Fibroblast of lung (primary cell): ENCODE measurements at regions not wholly inside any gene's neighbourhood (a gene's known extent, or its start where the extent isn't known, plus 50 kb on each side); places are given as distances from the start of the nearest gene placed in this dataset.

Experiments used
- DNase-seq, 2 donors: peaks; one replicate each; pipeline versions ENCODE4 v3.0.0 to v3.0.0-alpha.2; 2010; ENCODE audit warnings: low read depth in 2 of 2
- H2AFZ ChIP-seq: 2 replicates; pipeline ENCODE4 v1.5.1; 2012; ENCODE audit warnings: low read length, control low read depth, inconsistent platforms
- H3K27ac ChIP-seq: 2 replicates; pipeline ENCODE4 v1.5.1; 2011; ENCODE audit warnings: low read length, control low read depth; ENCODE audit not compliant: insufficient read depth
- H3K27me3 ChIP-seq: 2 replicates; pipeline ENCODE4 v1.5.1; 2011; ENCODE audit warnings: mild to moderate bottlenecking, low read length; ENCODE audit not compliant: control insufficient read depth, insufficient read depth
- H3K36me3 ChIP-seq: 2 replicates; pipeline ENCODE4 v1.5.1; 2011; ENCODE audit warnings: low read length; ENCODE audit not compliant: control insufficient read depth, insufficient read depth
- H3K4me1 ChIP-seq: 2 replicates; pipeline ENCODE4 v1.5.1; 2011; ENCODE audit warnings: low read length; ENCODE audit not compliant: control insufficient read depth, insufficient read depth; ENCODE audit errors: extremely low read depth
- H3K4me2 ChIP-seq: 2 replicates; pipeline ENCODE4 v1.5.1; 2011; ENCODE audit warnings: low read length, control low read depth; ENCODE audit not compliant: insufficient read depth; ENCODE audit errors: extremely low read depth
- H3K4me3 ChIP-seq, 4 experiments: fragments of 200-600 bp in 1 of 4; sonication (generic) in 1 of 4; replicated peaks in 1 of 4; 2 replicates each; pipeline ENCODE4 v1.5.1; 2011 to 2016; ENCODE audit warnings: low read length in 4 of 4, low read depth in 3 of 4, mild to moderate bottlenecking in 3 of 4, control low read depth in 2 of 4, inconsistent platforms in 1 of 4, mixed read lengths in 1 of 4; ENCODE audit not compliant: insufficient read depth in 1 of 4; ENCODE audit errors: control extremely low read depth in 1 of 4
- H3K79me2 ChIP-seq: 2 replicates; pipeline ENCODE4 v1.5.1; 2012; ENCODE audit warnings: mild to moderate bottlenecking, low read length, inconsistent platforms; ENCODE audit not compliant: control insufficient read depth, insufficient read depth
- H3K9ac ChIP-seq: 2 replicates; pipeline ENCODE4 v1.5.1; 2011; ENCODE audit warnings: mild to moderate bottlenecking, low read length, control low read depth; ENCODE audit not compliant: insufficient read depth
- H3K9me3 ChIP-seq: 2 replicates; pipeline ENCODE4 v1.5.1; 2012; ENCODE audit warnings: low read depth, low read length; ENCODE audit not compliant: control insufficient read depth, insufficient read depth
- H4K20me1 ChIP-seq: 2 replicates; pipeline ENCODE4 v1.5.1; 2011; ENCODE audit warnings: low read length; ENCODE audit not compliant: control insufficient read depth, insufficient read depth; ENCODE audit errors: extremely low read depth
- EZH2 ChIP-seq: IDR thresholded peaks from 2 replicates; pipeline ENCODE4 v1.5.1; 2012; ENCODE audit warnings: low read length, control low read depth, mild to moderate bottlenecking; ENCODE audit errors: missing control alignments
- TF ChIP-seq, protein P1 (sequence below), 2 donors: IDR thresholded peaks in 1 of 2; conservative IDR thresholded peaks in 1 of 2; 1 replicate in 1 of 2; 2 replicates in 1 of 2; pipeline ENCODE4 v1.5.1; 2011 to 2012; ENCODE audit warnings: low read length in 2 of 2, control low read depth in 1 of 2, inconsistent platforms in 1 of 2, low read depth in 1 of 2, mild to moderate bottlenecking in 1 of 2

DNA sequence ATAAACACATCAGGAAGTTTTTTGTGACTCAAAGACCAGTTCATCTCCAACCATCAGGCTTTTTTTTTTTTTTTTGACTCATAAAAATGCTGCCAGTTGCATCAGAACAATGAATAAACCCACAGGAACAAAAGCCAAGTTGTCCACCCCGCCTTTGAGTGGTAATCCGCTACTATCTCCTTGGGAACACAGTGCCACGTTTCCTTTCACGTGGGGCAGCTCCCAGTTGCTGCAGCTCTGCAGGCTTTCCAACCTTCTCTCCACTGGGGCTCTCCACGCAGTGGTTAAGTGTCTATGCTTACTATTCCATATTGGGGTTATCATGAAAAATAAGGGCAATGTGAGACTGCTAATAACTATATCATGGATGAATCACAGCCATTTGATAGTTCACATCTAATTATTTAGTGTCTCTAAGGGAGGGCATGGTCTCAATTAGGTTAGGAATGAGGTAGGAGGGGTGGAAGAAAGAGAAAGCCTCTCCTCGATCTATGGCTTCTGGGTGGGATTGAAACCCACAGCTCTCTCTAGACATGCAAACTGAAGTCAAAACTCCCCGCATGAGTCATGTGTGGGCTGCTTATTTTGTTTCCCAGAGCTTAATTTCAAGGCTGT, 55.8 kb upstream of the ACTBL2 start:
- Histone ChIP-seq H3K79me2 (no peaks in the 10 kb centered on the region), H3K27me3 (no peaks in the 10 kb centered on the region), H3K4me2 (no peak overlapping the region), H3K9ac (no peak overlapping the region), H2AFZ (no peak overlapping the region), H3K4me3 (no peak overlapping the region), H3K36me3 (no peaks in the 10 kb centered on the region), H3K4me1 (no peaks in the 10 kb centered on the region), H3K9me3 (no peaks in the 10 kb centered on the region), H4K20me1 (no peaks in the 10 kb centered on the region), H3K27ac (no peak overlapping the region)
- TF ChIP-seq, protein P1, sequence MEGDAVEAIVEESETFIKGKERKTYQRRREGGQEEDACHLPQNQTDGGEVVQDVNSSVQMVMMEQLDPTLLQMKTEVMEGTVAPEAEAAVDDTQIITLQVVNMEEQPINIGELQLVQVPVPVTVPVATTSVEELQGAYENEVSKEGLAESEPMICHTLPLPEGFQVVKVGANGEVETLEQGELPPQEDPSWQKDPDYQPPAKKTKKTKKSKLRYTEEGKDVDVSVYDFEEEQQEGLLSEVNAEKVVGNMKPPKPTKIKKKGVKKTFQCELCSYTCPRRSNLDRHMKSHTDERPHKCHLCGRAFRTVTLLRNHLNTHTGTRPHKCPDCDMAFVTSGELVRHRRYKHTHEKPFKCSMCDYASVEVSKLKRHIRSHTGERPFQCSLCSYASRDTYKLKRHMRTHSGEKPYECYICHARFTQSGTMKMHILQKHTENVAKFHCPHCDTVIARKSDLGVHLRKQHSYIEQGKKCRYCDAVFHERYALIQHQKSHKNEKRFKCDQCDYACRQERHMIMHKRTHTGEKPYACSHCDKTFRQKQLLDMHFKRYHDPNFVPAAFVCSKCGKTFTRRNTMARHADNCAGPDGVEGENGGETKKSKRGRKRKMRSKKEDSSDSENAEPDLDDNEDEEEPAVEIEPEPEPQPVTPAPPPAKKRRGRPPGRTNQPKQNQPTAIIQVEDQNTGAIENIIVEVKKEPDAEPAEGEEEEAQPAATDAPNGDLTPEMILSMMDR (conservative IDR thresholded peaks at IDR 0.05 in 1 of 2, IDR thresholded peaks at IDR 0.05 in 1 of 2; ENCODE audit: low read depth in 1 of 2, low read length in 2 of 2): no peak
- no peak for TF ChIP-seq EZH2
- DNase-seq: peak; percentile 24 to 82

DNA sequence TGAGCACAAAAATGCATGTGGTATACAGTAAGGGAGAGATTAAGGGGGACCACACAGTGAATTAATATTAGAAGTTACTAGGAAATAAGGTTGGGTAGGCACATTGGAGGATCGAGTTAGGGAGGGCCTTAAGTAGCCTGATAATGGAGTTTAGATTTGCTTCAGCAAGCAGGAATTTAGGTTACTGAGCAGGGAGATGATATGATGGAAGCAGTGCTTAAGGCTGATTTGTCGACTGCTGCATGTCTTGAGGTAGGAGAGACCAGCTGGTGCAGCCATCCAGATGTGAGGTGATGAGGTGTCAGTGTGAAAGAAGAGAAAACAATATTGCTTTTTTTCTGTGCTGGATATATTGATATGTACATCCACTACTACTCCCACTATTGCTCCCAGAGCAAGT, 55.2 kb upstream of the ACTBL2 start:
- Histone ChIP-seq H3K4me3 (no peak overlapping the region), H2AFZ (no peak overlapping the region), H3K9ac (no peak overlapping the region), H3K27me3 (no peaks in the 10 kb centered on the region), H3K4me2 (no peak overlapping the region), H3K27ac (no peak overlapping the region), H3K4me1 (no peaks in the 10 kb centered on the region), H4K20me1 (no peaks in the 10 kb centered on the region), H3K79me2 (no peaks in the 10 kb centered on the region), H3K36me3 (no peaks in the 10 kb centered on the region), H3K9me3 (no peaks in the 10 kb centered on the region)
- TF ChIP-seq, protein P1 (conservative IDR thresholded peaks at IDR 0.05 in 1 of 2, IDR thresholded peaks at IDR 0.05 in 1 of 2; ENCODE audit: low read depth in 1 of 2, low read length in 2 of 2): no peak
- no peak for TF ChIP-seq EZH2
- peak in 1 of 2 donors; percentile 20 for DNase-seq

DNA sequence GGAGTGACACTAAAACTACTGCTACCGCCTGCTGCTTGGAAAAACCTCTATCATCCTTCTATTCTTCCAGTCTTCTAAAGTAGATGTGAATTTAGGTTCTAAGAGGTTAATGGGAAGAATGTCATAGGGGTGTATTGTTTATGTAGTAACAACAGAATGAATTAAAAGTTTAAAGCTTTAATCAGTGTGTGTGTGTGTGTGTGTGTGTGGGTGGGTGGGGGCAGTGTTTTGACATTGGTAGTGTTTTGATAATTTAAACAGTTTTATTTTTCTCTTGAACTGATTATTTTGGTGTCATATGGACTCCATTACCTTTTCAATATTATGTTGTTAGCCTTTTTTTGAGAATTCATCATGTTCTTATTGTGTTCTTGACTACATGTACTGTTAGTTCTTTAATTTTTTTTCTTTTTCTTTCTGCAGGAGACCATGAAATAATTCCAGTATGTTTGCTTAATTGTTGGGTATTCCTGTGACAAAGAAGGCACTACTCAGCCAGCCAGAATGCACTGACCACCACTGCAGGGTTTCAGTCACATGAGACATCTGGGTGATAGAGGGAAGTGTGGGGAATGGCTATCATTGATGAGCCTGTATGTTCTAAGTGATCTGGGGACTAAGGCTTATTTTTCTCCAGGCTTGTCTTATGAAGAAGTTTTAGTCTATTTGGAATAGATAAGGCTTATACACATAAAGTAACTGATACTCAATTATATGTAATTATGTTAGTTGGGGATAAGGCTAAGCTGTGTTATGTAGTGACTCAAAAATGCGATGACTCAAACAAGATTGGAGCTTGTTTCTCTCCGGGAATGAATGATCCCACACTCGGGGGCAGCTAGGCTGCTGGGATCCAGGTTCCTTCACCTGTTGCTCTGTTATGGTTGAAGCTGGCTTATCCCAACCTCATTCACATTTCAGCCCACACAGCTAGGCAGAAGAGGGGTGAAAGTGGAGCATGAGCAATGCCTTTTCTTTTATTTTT, 50.2 kb upstream of the ACTBL2 start:
- Histone ChIP-seq H4K20me1 (no peaks in the 10 kb centered on the region), H3K4me2 (no peak overlapping the region), H3K4me3 (no peak overlapping the region), H3K27ac (no peak overlapping the region), H3K27me3 (no peaks in the 10 kb centered on the region), H3K4me1 (no peaks in the 10 kb centered on the region), H3K36me3 (no peaks in the 10 kb centered on the region), H3K9ac (no peak overlapping the region), H3K79me2 (no peaks in the 10 kb centered on the region), H2AFZ (no peak overlapping the region), H3K9me3 (no peaks in the 10 kb centered on the region)
- TF ChIP-seq, protein P1 (conservative IDR thresholded peaks at IDR 0.05 in 1 of 2, IDR thresholded peaks at IDR 0.05 in 1 of 2; ENCODE audit: low read depth in 1 of 2, low read length in 2 of 2): no peak
- TF ChIP-seq EZH2: no peak
- DNase-seq: peak; percentile 34 to 82
